DMS114 treated with DMSO at 0.1 percent for 48 hours (cell line): ENCODE measurements at regions not wholly inside any gene's neighbourhood (a gene's known extent, or its start where the extent isn't known, plus 50 kb on each side); places are given as distances from the start of the nearest gene placed in this dataset.
"Not testable (repeated sequence)": the region's sequence is repeated elsewhere in the genome, so short reads cannot be mapped to it uniquely, and the experiment has no call there.

Experiments
- DNase-seq: peaks from one replicate; lab custom pipeline; 2025; ENCODE audit not compliant: unreplicated experiment; lab: John Stamatoyannopoulos, UW

DNA sequence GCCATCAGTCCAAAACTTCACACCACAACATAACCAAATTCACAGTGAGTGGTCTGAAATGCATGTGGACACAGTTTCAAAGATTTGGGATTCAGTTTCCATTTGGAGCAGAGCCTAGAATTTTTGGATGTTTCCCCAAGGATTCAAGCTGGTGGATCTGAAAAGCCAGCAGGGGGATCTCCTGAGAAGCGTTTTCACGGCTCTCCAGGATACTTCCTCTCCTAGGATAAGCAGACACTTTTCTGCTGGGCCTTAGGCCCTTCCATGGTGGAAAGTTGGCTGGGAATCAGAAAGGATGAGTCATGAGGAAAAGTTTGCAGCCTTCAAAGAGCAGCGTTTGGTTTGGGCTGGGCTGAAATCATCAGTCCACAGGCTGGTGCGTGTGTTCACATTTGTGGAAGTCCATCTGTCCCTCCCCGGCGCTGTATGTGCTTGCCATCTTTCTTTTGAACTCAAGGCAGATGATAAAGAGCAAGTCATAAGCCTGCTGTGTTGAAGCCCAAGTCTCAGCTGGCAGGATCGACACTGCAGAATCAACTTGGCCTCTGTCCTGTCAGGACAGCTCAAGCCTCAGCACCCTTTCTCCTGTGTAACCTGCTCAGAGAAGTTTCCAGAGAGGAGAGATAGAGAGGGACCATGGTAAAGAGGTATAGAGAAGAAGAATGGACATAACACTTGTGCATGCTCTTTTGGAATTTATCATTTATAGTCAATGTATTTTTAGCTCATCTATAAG is 152.6 kb upstream of the MSX2 start:
- DNase-seq, result no peak

DNA sequence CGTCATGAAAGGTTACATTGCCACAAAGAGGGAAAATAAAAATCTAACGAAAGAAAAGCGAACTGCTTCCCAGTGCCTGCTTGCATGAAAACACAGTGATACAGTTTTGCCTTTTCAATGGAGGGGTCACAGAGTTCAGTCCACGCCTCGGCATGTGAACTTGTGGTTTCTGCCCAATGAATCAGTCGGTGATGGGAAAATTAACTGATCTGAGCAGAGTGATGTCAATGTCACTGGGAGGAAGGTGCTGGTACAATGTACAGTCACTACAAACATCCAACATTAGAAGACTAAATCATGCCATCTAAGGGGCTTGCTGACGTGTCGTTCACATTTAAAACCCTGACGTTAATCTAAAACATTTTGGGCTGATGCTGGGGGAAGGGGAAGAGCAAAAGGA is 151.8 kb upstream of the MSX2 start:
- no peak for DNase-seq

- DNase-seq, result no peak
Measured at GRCh38 chr5:174573221-174573994, 151.0 kb upstream of the MSX2 start.

GRCh38 chr5:174575043-174575442 is 149.3 kb upstream of the MSX2 start:
- no peak for DNase-seq

- no peak for DNase-seq
Measured at GRCh38 chr5:174576042-174576441, 148.3 kb upstream of the MSX2 start.

GRCh38 chr5:174581479-174581878 is 142.9 kb upstream of the MSX2 start:
- DNase-seq, result no peak

DNA sequence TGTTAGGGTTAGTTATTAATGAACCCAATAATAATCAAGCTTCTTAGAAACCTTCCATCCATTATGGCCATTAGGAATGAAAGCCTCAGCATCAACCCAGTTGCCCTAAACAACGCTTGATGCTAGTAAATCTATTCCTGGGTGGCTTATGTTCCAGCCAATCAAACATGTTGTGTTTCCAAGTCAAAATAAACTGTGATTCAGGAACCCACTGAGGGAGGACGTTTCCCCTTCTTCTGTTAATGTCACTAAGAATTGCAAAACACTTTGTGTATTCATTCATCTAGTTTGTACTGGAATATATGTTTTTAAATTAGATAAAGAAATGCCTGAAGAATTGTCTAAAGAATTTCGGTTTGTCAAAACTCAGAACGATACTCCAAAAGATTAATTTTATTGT is 142.5 kb upstream of the MSX2 start:
- no peak for DNase-seq

DNA sequence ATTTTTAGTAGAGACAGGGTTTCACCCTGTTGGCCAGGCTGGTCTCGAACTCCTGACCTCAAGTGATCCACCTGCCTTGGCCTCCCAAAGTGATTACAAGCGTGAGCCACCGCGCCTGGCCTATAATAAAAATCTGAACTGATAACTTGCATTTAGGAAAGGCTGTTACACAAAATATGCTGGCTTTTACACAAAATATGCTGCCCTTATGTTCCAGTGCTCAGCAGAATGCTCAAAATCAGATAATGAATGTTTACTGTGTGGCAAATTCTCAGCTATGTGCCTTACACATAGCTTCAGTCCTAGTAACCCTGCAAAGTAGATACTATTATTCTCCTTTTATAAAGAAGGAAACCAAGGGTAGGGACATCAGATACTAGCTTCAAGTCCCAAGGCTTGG is 141.3 kb upstream of the MSX2 start:
- no peak for DNase-seq

DNA sequence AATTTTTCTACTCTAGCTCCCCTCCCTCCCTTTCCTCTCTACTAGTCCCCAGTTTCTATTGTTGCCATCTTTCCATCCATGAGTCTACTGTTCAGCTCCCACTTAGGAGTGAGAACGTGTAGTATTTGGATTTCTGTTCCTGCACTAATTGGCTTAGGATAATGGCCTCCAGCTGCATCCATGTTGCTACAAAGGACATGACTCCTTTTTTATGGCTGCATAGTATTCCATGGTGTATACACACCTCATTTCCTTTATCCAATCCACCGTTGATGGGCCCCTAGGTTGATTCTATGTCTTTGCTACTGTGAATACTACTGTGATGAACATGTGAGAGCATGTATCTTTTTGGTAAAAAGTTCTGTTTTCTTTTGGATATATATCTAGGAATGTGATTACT is 138.9 kb upstream of the MSX2 start:
- no peak for DNase-seq

DNA sequence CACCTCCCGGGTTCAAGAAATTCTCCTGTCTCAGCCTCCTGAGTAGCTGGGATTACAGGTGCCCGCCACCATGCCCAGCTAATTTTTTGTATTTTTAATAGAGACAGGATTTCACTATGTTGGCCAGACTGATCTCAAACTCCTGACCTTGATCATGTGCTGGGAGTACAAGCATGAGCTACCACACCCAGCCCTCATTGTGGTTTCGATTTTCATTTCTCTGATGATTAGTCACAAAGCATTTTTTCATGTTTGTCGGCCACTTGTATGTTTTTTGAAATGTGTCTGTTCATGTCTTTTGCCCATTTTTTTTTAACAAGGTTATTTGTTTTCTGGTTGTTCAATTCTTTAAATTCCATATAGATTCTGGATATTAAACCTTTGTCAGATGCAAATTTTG is 138.2 kb upstream of the MSX2 start:
- not testable (repeated sequence) for DNase-seq

- DNase-seq, result no peak
Measured at GRCh38 chr5:174589011-174589410, 135.4 kb upstream of the MSX2 start.

GRCh38 chr5:174589599-174589998 is 134.8 kb upstream of the MSX2 start:
- DNase-seq, result no peak

DNA sequence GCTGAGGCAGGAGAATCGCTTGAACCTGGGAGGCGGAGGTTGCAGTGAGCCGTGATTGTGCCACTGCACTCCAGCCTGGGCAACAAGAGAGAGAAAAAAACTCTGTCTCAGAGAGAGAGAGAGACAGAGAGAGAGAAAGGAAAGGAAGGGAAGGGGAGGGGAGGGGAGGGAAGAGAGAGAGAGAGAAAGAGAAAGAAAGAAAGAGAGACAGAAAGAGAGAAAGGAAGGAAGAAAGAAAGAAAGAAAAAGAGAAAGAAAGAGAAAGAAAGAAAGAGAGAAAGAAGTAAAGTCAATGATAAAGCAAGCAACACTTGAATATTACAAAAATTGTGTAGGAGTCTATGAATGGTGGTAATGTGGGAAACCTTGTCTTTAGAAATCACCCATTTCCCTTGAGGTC is 133.6 kb upstream of the MSX2 start:
- DNase-seq, result no peak

GRCh38 chr5:174596429-174596828 is 128.0 kb upstream of the MSX2 start:
- no peak for DNase-seq

- DNase-seq, result no peak
Measured at GRCh38 chr5:174599992-174600391, 124.4 kb upstream of the MSX2 start.

- no peak for DNase-seq
Measured at GRCh38 chr5:174601946-174602345, 122.4 kb upstream of the MSX2 start.

- no peak for DNase-seq
Measured at GRCh38 chr5:174606153-174606552, 118.2 kb upstream of the MSX2 start.

GRCh38 chr5:174606646-174607045 is 117.7 kb upstream of the MSX2 start:
- no peak for DNase-seq

DNA sequence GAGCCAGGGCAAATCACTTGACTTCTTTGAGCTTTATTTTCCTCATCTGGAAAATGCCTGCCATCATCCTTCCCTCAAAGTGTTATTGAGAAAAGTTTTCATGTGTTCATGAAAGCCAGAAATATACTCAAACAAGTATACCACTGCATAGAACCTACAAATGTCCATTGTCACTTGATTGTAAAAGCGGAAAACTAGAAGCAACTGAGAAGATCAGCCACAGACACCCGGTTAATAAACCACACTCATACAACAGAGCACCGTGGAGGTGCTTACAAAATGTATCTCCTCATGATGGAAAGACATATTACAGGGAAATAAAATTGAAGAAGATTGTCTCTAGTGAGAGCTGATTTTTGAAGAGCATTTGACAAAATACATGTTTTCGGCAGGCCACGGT is 117.2 kb upstream of the MSX2 start:
- no peak for DNase-seq

DNA sequence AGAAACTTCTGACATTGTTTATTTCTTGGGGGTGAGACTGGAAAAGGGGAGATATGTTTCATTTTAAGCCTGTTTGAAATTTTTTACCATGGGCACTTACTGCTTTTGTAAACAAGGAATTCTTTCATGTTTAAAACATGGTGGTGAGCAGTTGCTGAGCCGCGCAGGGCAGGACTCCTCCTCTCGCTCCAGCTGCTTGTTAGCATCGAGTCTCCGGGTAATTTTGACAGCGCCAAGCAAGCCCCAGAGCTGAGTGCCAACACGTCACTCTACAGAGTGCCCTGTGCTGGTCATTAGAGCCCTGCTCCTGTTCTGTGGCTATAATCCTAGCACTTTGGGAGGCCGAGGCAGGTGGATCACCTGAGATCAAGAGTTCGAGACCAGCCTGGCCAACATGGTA is 116.5 kb upstream of the MSX2 start:
- DNase-seq, result no peak

DNA sequence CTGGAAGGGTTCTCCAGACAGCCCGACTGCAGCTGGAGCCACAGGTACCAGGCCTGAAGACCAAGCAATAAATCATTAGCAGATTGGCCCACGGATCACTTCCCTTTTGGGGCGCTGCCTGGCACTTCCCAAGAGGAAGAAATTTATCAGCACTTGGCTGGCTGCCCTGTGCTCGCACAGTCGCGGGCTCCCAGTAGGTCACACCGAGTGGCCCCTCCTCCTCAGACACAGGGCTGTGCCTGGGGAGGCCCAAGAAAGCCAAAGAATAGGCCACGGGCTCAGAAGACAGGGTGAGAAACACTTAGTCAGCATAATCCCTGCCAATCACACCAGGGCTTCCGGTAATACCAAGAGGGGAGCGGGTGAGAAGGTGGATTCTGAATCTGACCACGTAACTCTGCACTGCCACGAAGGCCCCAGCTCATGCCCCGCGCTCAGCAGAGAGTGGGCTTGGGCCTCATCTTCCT is 115.7 kb upstream of the MSX2 start:
- DNase-seq, result no peak

- no peak for DNase-seq
Measured at GRCh38 chr5:174609116-174609515, 115.3 kb upstream of the MSX2 start.

- no peak for DNase-seq
Measured at GRCh38 chr5:174610968-174611367, 113.4 kb upstream of the MSX2 start.
